ENCODE measurements at regions not wholly inside any gene's neighbourhood (a gene's known extent, or its start where the extent isn't known, plus 50 kb on each side); places are given as distances from the start of the nearest gene placed in this dataset.

GRCh38 chr3:140752499-140752898 lies 74.6 kb downstream of the TRIM42 start:
- WGBS, 10 experiments: 0 to 100% (median 71%) methylated on average over 2 of the region's 2 CpGs; no CpG with 5 or more reads in 3 of the 10 experiments

GRCh38 chr3:140753865-140754754 lies 76.2 kb downstream of the TRIM42 start:
- WGBS, 10 experiments: 0 to 100% (median 73%) methylated on average over 1 to 4 of the region's 4 CpGs; no CpG with 5 or more reads in 2 of the 10 experiments
- H3K4me1 ChIP-seq (replicated peaks in 1 of 2): no peaks in the 10 kb centered on the region
- no peak overlapping the region for H3K27ac ChIP-seq
- in situ Hi-C loops (cut with MboI; ENCODE audit: low pct_unique_long_range_greater_than_20kb in 2 of 9, low sequenced_read_pairs in 9 of 9, unreplicated experiment in 9 of 9): no loop called here
- no peak for ATAC-seq (replicated peaks in 6 of 8)
- no peak overlapping the region for H3K4me3 ChIP-seq

More at GRCh38 chr3:140752499-140752898, 74.6 kb downstream of the TRIM42 start:
- Histone ChIP-seq H3K4me1 (replicated peaks in 1 of 2) (no peaks in the 10 kb centered on the region), H3K27ac (no peak overlapping the region), H3K4me3 (no peak overlapping the region)
- no peak for ATAC-seq (replicated peaks in 6 of 8)
- in situ Hi-C loops (cut with MboI; ENCODE audit: low pct_unique_long_range_greater_than_20kb in 2 of 9, low sequenced_read_pairs in 9 of 9, unreplicated experiment in 9 of 9): no loop called here

GRCh38 chr3:140754936-140755335 lies 77.1 kb downstream of the TRIM42 start:
- WGBS, 10 experiments: 39 to 79% (median 67%) methylated on average over 3 to 8 of the region's 8 CpGs; no CpG with 5 or more reads in 3 of the 10 experiments
- Histone ChIP-seq H3K4me3 (no peak overlapping the region), H3K27ac (no peak overlapping the region), H3K4me1 (replicated peaks in 1 of 2) (no peaks in the 10 kb centered on the region)
- in situ Hi-C loops (cut with MboI; ENCODE audit: low pct_unique_long_range_greater_than_20kb in 2 of 9, low sequenced_read_pairs in 9 of 9, unreplicated experiment in 9 of 9): no loop called here
- no peak for ATAC-seq (replicated peaks in 6 of 8)

GRCh38 chr3:140756240-140757016 lies 78.6 kb downstream of the TRIM42 start:
- WGBS, 10 experiments: 17 to 100% (median 100%) methylated on average over 1 of the region's 1 CpG; no CpG with 5 or more reads in 7 of the 10 experiments
- ATAC-seq (replicated peaks in 6 of 8): no peak
- H3K27ac ChIP-seq: no peak overlapping the region
- H3K4me3 ChIP-seq: no peak overlapping the region
- H3K4me1 ChIP-seq (replicated peaks in 1 of 2): no peaks in the 10 kb centered on the region
- in situ Hi-C loops (cut with MboI; ENCODE audit: low pct_unique_long_range_greater_than_20kb in 2 of 9, low sequenced_read_pairs in 9 of 9, unreplicated experiment in 9 of 9): no loop called here

- in situ Hi-C loops (cut with MboI; ENCODE audit: low pct_unique_long_range_greater_than_20kb in 2 of 9, low sequenced_read_pairs in 9 of 9, unreplicated experiment in 9 of 9): no loop called here
- Histone ChIP-seq H3K4me1 (replicated peaks in 1 of 2) (no peaks in the 10 kb centered on the region), H3K27ac (no peak overlapping the region), H3K4me3 (no peak overlapping the region)
- no peak for ATAC-seq (replicated peaks in 6 of 8)
- WGBS, 10 experiments: 0 to 100% (median 63%) methylated on average over 1 to 5 of the region's 7 CpGs
Measured at GRCh38 chr3:140758791-140759444, 81.1 kb downstream of the TRIM42 start.

- H3K27ac ChIP-seq: no peak overlapping the region
- no peaks in the 10 kb centered on the region for H3K4me1 ChIP-seq (replicated peaks in 1 of 2)
- in situ Hi-C loops (cut with MboI; ENCODE audit: low pct_unique_long_range_greater_than_20kb in 2 of 9, low sequenced_read_pairs in 9 of 9, unreplicated experiment in 9 of 9): no loop called here
- no peak overlapping the region for H3K4me3 ChIP-seq
- WGBS, 10 experiments: 0 to 89% (median 50%) methylated on average over 1 to 3 of the region's 4 CpGs; no CpG with 5 or more reads in 3 of the 10 experiments
- ATAC-seq (replicated peaks in 6 of 8): no peak
Measured at GRCh38 chr3:140760324-140761075, 82.6 kb downstream of the TRIM42 start.

GRCh38 chr3:140761076-140761639 lies 83.3 kb downstream of the TRIM42 start:
- H3K27ac ChIP-seq: no peak overlapping the region
- WGBS, 10 experiments: 0 to 93% (median 83%) methylated on average over 1 to 3 of the region's 4 CpGs; no CpG with 5 or more reads in 5 of the 10 experiments
- no peaks in the 10 kb centered on the region for H3K4me1 ChIP-seq (replicated peaks in 1 of 2)
- in situ Hi-C loops (cut with MboI; ENCODE audit: low pct_unique_long_range_greater_than_20kb in 2 of 9, low sequenced_read_pairs in 9 of 9, unreplicated experiment in 9 of 9): no loop called here
- no peak overlapping the region for H3K4me3 ChIP-seq
- no peak for ATAC-seq (replicated peaks in 6 of 8)

- in situ Hi-C loops (cut with MboI; ENCODE audit: low pct_unique_long_range_greater_than_20kb in 2 of 9, low sequenced_read_pairs in 9 of 9, unreplicated experiment in 9 of 9): no loop called here
- H3K4me3 ChIP-seq: no peak overlapping the region
- no peak for ATAC-seq (replicated peaks in 6 of 8)
- no peaks in the 10 kb centered on the region for H3K4me1 ChIP-seq (replicated peaks in 1 of 2)
- H3K27ac ChIP-seq: no peak overlapping the region
Measured at GRCh38 chr3:140762746-140763145, 84.9 kb downstream of the TRIM42 start.

- in situ Hi-C loops (cut with MboI; ENCODE audit: low pct_unique_long_range_greater_than_20kb in 2 of 9, low sequenced_read_pairs in 9 of 9, unreplicated experiment in 9 of 9): no loop called here
- H3K27ac ChIP-seq: no peak overlapping the region
- no peak overlapping the region for H3K4me3 ChIP-seq
- no peak for ATAC-seq (replicated peaks in 6 of 8)
- WGBS, 10 experiments: 0 to 100% (median 90%) methylated on average over 1 of the region's 1 CpG; no CpG with 5 or more reads in 2 of the 10 experiments
- H3K4me1 ChIP-seq (replicated peaks in 1 of 2): no peaks in the 10 kb centered on the region
Measured at GRCh38 chr3:140763532-140763931, 85.7 kb downstream of the TRIM42 start.

- no peak overlapping the region for H3K4me3 ChIP-seq
- 0 to 100% (median 90%) methylated on average over 1 to 2 of the region's 2 CpGs; no CpG with 5 or more reads in 3 of the 10 experiments for WGBS, 10 experiments
- H3K27ac ChIP-seq: no peak overlapping the region
- no peak for ATAC-seq (replicated peaks in 6 of 8)
- no peaks in the 10 kb centered on the region for H3K4me1 ChIP-seq (replicated peaks in 1 of 2)
- in situ Hi-C loops (cut with MboI; ENCODE audit: low pct_unique_long_range_greater_than_20kb in 2 of 9, low sequenced_read_pairs in 9 of 9, unreplicated experiment in 9 of 9): no loop called here
Measured at GRCh38 chr3:140765246-140765645, 87.4 kb downstream of the TRIM42 start.

- no peak for ATAC-seq (replicated peaks in 6 of 8)
- in situ Hi-C loops (cut with MboI; ENCODE audit: low pct_unique_long_range_greater_than_20kb in 2 of 9, low sequenced_read_pairs in 9 of 9, unreplicated experiment in 9 of 9): no loop called here
- WGBS, 10 experiments: 0 to 85% (median 65%) methylated on average over 1 to 3 of the region's 3 CpGs
Measured at GRCh38 chr3:140766465-140766864, 88.6 kb downstream of the TRIM42 start.

GRCh38 chr3:140767566-140767965 lies 89.7 kb downstream of the TRIM42 start:
- in situ Hi-C loops (cut with MboI; ENCODE audit: low pct_unique_long_range_greater_than_20kb in 2 of 9, low sequenced_read_pairs in 9 of 9, unreplicated experiment in 9 of 9): no loop called here
- Histone ChIP-seq H3K27ac (no peak overlapping the region), H3K4me1 (replicated peaks in 1 of 2) (no peaks in the 10 kb centered on the region), H3K4me3 (no peak overlapping the region)
- 0 to 100% (median 50%) methylated on average over 1 of the region's 1 CpG; no CpG with 5 or more reads in 2 of the 10 experiments for WGBS, 10 experiments
- ATAC-seq (replicated peaks in 6 of 8): no peak

More at GRCh38 chr3:140766465-140766864, 88.6 kb downstream of the TRIM42 start:
- Histone ChIP-seq H3K4me1 (replicated peaks in 1 of 2) (no peaks in the 10 kb centered on the region), H3K27ac (no peak overlapping the region), H3K4me3 (no peak overlapping the region)

Data from motor neuron (in vitro differentiated cells).